ENCODE measurements at regions not wholly inside any gene's neighbourhood (a gene's known extent, or its start where the extent isn't known, plus 50 kb on each side); places are given as distances from the start of the nearest gene placed in this dataset.
"Not testable (repeated sequence)": the region's sequence is repeated elsewhere in the genome, so short reads cannot be mapped to it uniquely, and the experiment has no call there.

GRCh38 chr6:147667082-147667481, 158.6 kb downstream of the SAMD5 start:
- no peak for DNase-seq (ENCODE audit: low read depth)

GRCh38 chr6:147674099-147674498, 165.6 kb downstream of the SAMD5 start:
- DNase-seq (ENCODE audit: low read depth): no peak

GRCh38 chr6:147674794-147675193, 166.3 kb downstream of the SAMD5 start:
- no peak for DNase-seq (ENCODE audit: low read depth)

GRCh38 chr6:147675281-147675680, 166.8 kb downstream of the SAMD5 start:
- no peak for DNase-seq (ENCODE audit: low read depth)

- DNase-seq (ENCODE audit: low read depth): no peak
Observed at GRCh38 chr6:147676495-147677199, 168.2 kb downstream of the SAMD5 start.

- DNase-seq (ENCODE audit: low read depth): no peak
Observed at GRCh38 chr6:147677647-147678046, 169.2 kb downstream of the SAMD5 start.

GRCh38 chr6:147678253-147678652, 169.8 kb downstream of the SAMD5 start:
- DNase-seq (ENCODE audit: low read depth): no peak

GRCh38 chr6:147684906-147685305, 176.4 kb downstream of the SAMD5 start:
- no peak for DNase-seq (ENCODE audit: low read depth)

GRCh38 chr6:147689398-147689797, 180.9 kb downstream of the SAMD5 start:
- no peak for DNase-seq (ENCODE audit: low read depth)

- no peak for DNase-seq (ENCODE audit: low read depth)
Observed at GRCh38 chr6:147691446-147691845, 183.0 kb downstream of the SAMD5 start.

GRCh38 chr6:147693181-147693580, 184.7 kb downstream of the SAMD5 start:
- no peak for DNase-seq (ENCODE audit: low read depth)

- DNase-seq (ENCODE audit: low read depth): not testable (repeated sequence)
Observed at GRCh38 chr6:147694556-147694955, 186.1 kb downstream of the SAMD5 start.

- no peak for DNase-seq (ENCODE audit: low read depth)
Observed at GRCh38 chr6:147695819-147696218, 187.3 kb downstream of the SAMD5 start.

- DNase-seq (ENCODE audit: low read depth): no peak
Observed at GRCh38 chr6:147699140-147699539, 190.7 kb downstream of the SAMD5 start.

- peak; percentile 32 for DNase-seq (ENCODE audit: low read depth)
Observed at GRCh38 chr6:147699637-147700036, 191.1 kb downstream of the SAMD5 start.

GRCh38 chr6:147700436-147701209, 192.1 kb downstream of the SAMD5 start:
- no peak for DNase-seq (ENCODE audit: low read depth)

- DNase-seq (ENCODE audit: low read depth): no peak
Observed at GRCh38 chr6:147704691-147705090, 196.2 kb downstream of the SAMD5 start.

- DNase-seq (ENCODE audit: low read depth): no peak
Observed at GRCh38 chr6:147707524-147707923, 199.0 kb downstream of the SAMD5 start.

GRCh38 chr6:147708170-147708569, 199.7 kb downstream of the SAMD5 start:
- no peak for DNase-seq (ENCODE audit: low read depth)

GRCh38 chr6:147709396-147710272, 201.1 kb downstream of the SAMD5 start:
- DNase-seq (ENCODE audit: low read depth): no peak

- no peak for DNase-seq (ENCODE audit: low read depth)
Observed at GRCh38 chr6:147710890-147711289, 202.4 kb downstream of the SAMD5 start.

- no peak for DNase-seq (ENCODE audit: low read depth)
Observed at GRCh38 chr6:147711476-147711875, 203.0 kb downstream of the SAMD5 start.

- DNase-seq (ENCODE audit: low read depth): no peak
Observed at GRCh38 chr6:147712841-147713240, 204.4 kb downstream of the SAMD5 start.
